C4-2B (cell line): ENCODE measurements at regions not wholly inside any gene's neighbourhood (a gene's known extent, or its start where the extent isn't known, plus 50 kb on each side); places are given as distances from the start of the nearest gene placed in this dataset.

ENCODE experiments used
- ZFX ChIP-seq: fragments of 450-650 bp; IDR thresholded peaks from 2 replicates; pipeline ENCODE4 v1.6.1; 2017
- TF ChIP-seq, protein P1 (sequence below): fragments of 450-650 bp; conservative IDR thresholded peaks from 2 replicates; pipeline ENCODE4 v1.5.1; 2017; ENCODE audit warnings: mild to moderate bottlenecking

DNA sequence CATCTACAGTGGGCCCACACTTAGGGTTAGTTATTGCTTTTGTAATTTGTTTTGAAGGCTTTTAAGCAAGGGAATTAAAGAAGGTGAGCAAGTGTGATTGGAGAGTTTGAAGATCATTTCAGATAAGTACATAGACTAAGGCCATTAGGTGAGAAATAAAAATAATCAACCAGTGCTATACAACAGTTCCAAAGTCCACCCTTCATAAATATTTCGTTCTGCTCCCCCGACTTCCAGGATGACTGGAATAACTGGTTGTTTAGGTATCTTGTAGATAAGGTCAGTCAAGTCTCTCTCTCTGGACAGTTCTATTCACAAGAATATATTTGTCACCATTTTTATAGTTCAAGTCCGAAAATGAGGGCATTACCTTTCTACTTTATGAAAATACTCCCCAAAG, 98.0 kb upstream of the MBL2 start:
- TF ChIP-seq, protein P1, sequence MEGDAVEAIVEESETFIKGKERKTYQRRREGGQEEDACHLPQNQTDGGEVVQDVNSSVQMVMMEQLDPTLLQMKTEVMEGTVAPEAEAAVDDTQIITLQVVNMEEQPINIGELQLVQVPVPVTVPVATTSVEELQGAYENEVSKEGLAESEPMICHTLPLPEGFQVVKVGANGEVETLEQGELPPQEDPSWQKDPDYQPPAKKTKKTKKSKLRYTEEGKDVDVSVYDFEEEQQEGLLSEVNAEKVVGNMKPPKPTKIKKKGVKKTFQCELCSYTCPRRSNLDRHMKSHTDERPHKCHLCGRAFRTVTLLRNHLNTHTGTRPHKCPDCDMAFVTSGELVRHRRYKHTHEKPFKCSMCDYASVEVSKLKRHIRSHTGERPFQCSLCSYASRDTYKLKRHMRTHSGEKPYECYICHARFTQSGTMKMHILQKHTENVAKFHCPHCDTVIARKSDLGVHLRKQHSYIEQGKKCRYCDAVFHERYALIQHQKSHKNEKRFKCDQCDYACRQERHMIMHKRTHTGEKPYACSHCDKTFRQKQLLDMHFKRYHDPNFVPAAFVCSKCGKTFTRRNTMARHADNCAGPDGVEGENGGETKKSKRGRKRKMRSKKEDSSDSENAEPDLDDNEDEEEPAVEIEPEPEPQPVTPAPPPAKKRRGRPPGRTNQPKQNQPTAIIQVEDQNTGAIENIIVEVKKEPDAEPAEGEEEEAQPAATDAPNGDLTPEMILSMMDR: no peak
- no peak for TF ChIP-seq ZFX
